ENCODE measurements at regions not wholly inside any gene's neighbourhood (a gene's known extent, or its start where the extent isn't known, plus 50 kb on each side); places are given as distances from the start of the nearest gene placed in this dataset.

- H3K9ac ChIP-seq (ENCODE audit: insufficient read depth, low read depth, low read length), result no peak overlapping the region
- CTCF ChIA-PET (ENCODE audit: low intra/inter-chr PET ratio, low total read pairs), result no interaction called here
- no peak for TF ChIP-seq ZNF766 (CRISPR knock-in tag; IDR thresholded peaks at IDR 0.05; ENCODE audit: borderline replicate concordance)
- no peak for TF ChIP-seq ZFP90 (CRISPR knock-in tag; IDR thresholded peaks at IDR 0.05; ENCODE audit: borderline replicate concordance)
- TF ChIP-seq GMEB1 (CRISPR knock-in tag; IDR thresholded peaks at IDR 0.05; ENCODE audit: borderline replicate concordance), result no peak
- no peak for TF ChIP-seq FOSL2 (CRISPR knock-in tag; IDR thresholded peaks at IDR 0.05)
- TF ChIP-seq ZNF362 (CRISPR knock-in tag; IDR thresholded peaks at IDR 0.05; ENCODE audit: borderline replicate concordance), result no peak
- no peak for TF ChIP-seq ZNF598 (CRISPR knock-in tag; IDR thresholded peaks at IDR 0.05; ENCODE audit: borderline replicate concordance)
- TF ChIP-seq ZIK1 (CRISPR knock-in tag; IDR thresholded peaks at IDR 0.05; ENCODE audit: borderline replicate concordance, low read depth), result no peak
- TF ChIP-seq KDM2A (CRISPR knock-in tag; IDR thresholded peaks at IDR 0.05; ENCODE audit: borderline replicate concordance, low read depth), result no peak
- TF ChIP-seq SP5 (CRISPR knock-in tag; IDR thresholded peaks at IDR 0.05; ENCODE audit: borderline replicate concordance, low read depth), result no peak
- TF ChIP-seq ZNF510 (CRISPR knock-in tag; IDR thresholded peaks at IDR 0.05; ENCODE audit: low read depth), result no peak
- no peak for TF ChIP-seq ZMYM2 (CRISPR knock-in tag; IDR thresholded peaks at IDR 0.05)
- no peak for TF ChIP-seq ZNF350 (CRISPR knock-in tag; IDR thresholded peaks at IDR 0.05; ENCODE audit: borderline replicate concordance, low read depth)
- no peak for TF ChIP-seq ZNF30 (CRISPR knock-in tag; IDR thresholded peaks at IDR 0.05)
- TF ChIP-seq ZUFSP (CRISPR knock-in tag; IDR thresholded peaks at IDR 0.05; ENCODE audit: borderline replicate concordance), result no peak
These were observed 289.1 kb downstream of the GRIN2B start for GRCh38 chr12:13692332-13692731.

More at GRCh38 chr12:13692332-13692731, 289.1 kb downstream of the GRIN2B start:
- 0% methylated on average over 3 of the region's 4 CpGs for WGBS (ENCODE audit: low lambda C conversion rate)
- no peaks in the 10 kb centered on the region for H3K36me3 ChIP-seq (replicated peaks in 1 of 2; ENCODE audit: control insufficient read depth in 1 of 2, insufficient read depth in 2 of 2, low read length in 2 of 2)
- H3K4me3 ChIP-seq (replicated peaks in 1 of 3; ENCODE audit: insufficient read depth in 1 of 3, low read depth in 2 of 3, low read length in 3 of 3), result no peak overlapping the region
- DNase-seq (ENCODE audit: low spot score), result no peak
- H3K79me2 ChIP-seq (ENCODE audit: insufficient read depth, low read length), result no peaks in the 10 kb centered on the region
- H3K27ac ChIP-seq (ENCODE audit: extremely low read length, insufficient read depth, low read length), result no peak overlapping the region
- H2AFZ ChIP-seq (ENCODE audit: low read length), result no peak overlapping the region
- BruUV-seq (replicated peaks), result no TSS peak
- no peaks in the 10 kb centered on the region for H3K27me3 ChIP-seq (ENCODE audit: control insufficient read depth in 1 of 2, insufficient read depth in 2 of 2, low read length in 2 of 2)
- intact Hi-C loops (cut with micrococcal nuclease; ENCODE audit: unreplicated experiment), result no loop called here
- no peak overlapping the region for H3K4me2 ChIP-seq (ENCODE audit: low read depth, low read length)
- in situ Hi-C loops (cut with HindIII; ENCODE audit: extremely low pct_ligation_motif_present, low pct_unique_long_range_greater_than_20kb), result no loop called here
- no peak for FAIRE-seq
- POLR2A ChIA-PET, result no interaction called here
- no peaks in the 10 kb centered on the region for H3K9me3 ChIP-seq (ENCODE audit: low read length)
- H4K20me1 ChIP-seq (ENCODE audit: insufficient read depth, low read length), result no peaks in the 10 kb centered on the region
- H3K4me1 ChIP-seq (ENCODE audit: insufficient read depth, low read length), result no peaks in the 10 kb centered on the region
- no peak for ATAC-seq

Data from HepG2 (cell line).